ENCODE measurements at regions not wholly inside any gene's neighbourhood (a gene's known extent, or its start where the extent isn't known, plus 50 kb on each side); places are given as distances from the start of the nearest gene placed in this dataset.
A peak's percentile ranks its signal among the peaks of the same experiment; 100 is the strongest.
"Not testable (repeated sequence)": the region's sequence is repeated elsewhere in the genome, so short reads cannot be mapped to it uniquely, and the experiment has no call there.

DNA sequence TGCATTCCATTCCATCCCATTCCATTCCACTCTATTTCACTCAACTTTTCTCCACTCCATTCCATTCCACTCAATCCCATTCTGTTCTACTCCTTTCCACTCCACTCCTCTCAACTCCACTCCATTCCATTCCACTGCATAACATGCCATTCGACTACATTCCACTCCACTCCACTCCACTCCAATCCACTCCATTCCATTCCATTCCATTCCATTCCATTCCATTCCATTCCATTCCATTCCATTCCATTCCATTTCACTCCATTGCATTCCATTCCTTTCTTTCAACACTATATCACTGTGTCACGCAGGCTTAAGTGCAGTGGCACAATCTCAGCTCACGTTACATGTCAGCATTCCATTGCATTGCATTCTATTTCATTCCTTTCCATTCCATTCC is 1430.4 kb downstream of the TSPY10 start:
- not testable (repeated sequence) for DNase-seq

DNA sequence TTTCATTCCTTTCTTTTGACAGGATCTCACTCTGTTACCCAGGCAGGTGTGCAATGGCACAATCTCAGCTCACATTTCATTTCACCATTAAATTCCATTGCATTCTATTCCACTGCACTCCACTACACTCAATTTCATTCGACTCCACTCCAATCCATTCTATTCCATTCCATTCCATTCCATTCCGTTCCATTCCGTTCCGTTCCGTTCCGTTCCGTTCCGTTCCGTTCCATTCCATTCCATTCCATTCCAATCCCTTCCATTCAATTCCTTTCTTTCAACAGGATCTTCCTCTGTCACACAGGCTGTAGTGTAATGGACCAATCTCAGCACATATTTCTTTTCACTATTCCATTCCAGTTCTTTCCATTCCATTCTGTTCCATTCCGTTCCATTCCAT is 1445.7 kb downstream of the TSPY10 start:
- DNase-seq = no peak

DNA sequence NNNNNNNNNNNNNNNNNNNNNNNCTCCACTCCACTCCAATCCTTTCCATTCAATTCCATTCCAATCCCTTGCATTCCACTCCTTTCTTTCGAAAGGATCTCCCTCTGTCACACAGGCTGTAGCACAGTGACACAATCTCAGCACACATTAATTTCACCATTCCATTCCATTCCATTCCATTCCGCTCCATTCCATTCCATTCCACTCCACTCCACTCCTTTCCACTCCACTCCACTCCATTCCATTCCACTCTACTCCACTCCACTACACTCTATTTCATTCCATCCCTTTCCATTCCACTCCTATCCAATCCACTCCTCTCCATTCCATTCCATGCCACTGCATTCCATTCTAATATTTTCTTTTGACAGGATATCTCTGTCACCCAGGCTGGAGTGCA is 1459.0 kb downstream of the TSPY10 start:
- DNase-seq = no peak

DNA sequence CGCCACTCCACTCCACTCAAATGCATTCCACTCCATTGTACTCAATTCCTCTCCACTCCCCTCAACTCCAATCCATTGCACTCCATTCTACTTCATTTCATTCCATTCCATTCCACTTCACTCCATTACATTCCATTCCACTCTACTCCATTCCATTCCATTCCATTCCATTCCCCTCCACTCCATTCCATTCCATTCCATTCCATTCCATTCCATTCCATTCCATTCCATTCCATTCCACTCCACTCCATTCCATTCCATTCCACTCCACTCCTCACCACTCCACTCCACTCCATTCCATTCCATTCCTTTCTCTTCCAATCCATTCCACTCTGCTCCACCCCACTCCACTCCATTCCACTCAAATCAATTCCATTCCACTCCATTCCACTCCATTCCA is 1459.9 kb downstream of the TSPY10 start:
- DNase-seq = no peak

DNA sequence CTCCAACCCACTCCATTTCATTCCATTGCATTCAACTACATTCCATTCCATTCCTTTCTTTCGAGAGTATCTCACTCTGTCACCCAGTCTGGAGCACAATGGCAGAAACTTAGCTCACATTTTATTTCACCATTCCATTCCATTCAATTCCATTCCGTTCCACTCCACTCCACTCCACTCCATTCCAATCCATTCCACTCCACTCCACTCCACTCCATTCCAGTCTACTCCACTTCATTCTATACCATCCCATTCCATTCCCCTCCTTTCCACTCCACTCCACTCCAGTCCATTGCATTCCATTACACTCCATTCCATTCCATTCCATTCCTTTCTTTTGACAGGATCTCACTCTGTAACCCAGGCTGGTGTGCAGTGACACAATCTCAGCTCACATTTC is 1466.3 kb downstream of the TSPY10 start:
- DNase-seq = no peak

DNA sequence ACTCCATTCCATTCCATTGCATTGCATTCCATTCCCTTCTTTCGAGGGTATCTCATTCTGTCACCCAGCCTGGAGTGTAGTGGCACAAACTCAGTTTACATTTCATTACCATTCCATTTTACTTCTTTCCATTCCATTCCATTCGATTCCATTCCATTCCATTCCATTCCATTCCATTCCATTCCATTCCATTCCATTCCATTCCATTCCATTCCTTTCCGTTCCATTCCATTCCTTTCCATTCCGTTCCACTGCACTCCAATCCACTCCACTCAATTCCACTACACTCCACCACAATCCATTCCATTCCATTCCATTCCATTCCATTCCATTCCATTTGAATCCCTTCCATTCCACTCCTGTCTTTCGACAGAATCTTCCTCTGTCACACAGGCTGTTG is 1472.0 kb downstream of the TSPY10 start:
- peak; percentile 6 for DNase-seq

DNA sequence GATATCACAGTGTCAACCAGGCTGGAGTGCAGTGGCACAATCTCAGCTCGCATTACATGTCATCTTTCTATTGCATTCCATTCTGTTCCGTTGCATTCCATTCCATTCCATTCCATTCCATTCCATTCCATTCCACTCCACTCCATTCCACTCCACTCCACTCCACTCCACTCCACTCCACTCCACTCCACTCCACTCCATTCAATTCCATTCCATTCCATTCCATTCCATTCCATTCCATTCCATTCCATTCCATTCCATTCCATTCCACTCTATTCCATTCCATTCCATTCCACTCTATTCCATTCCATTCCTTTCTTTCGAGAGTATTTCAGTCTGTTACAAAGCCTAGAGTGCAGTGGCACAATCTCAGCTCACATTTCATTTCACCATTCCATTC is 1486.5 kb downstream of the TSPY10 start:
- DNase-seq = not testable (repeated sequence)

DNA sequence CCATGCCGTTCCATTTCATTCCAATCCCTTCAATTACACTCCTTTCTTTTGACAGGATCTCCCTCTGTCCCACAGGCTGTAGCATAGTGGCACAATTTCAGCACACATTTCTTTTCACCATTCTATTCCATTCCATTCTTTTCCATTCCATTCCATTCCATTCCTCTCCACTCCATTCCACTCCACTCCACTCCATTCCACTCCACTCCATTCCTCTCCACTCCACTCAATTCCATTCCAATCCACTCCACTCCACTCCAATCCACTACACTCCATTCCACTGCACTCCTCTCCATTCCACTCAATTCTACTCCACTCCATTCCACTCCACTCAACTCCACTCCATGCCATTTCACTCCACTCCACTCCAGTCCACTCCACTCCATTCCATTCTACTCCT is 1495.1 kb downstream of the TSPY10 start:
- no peak for DNase-seq

DNA sequence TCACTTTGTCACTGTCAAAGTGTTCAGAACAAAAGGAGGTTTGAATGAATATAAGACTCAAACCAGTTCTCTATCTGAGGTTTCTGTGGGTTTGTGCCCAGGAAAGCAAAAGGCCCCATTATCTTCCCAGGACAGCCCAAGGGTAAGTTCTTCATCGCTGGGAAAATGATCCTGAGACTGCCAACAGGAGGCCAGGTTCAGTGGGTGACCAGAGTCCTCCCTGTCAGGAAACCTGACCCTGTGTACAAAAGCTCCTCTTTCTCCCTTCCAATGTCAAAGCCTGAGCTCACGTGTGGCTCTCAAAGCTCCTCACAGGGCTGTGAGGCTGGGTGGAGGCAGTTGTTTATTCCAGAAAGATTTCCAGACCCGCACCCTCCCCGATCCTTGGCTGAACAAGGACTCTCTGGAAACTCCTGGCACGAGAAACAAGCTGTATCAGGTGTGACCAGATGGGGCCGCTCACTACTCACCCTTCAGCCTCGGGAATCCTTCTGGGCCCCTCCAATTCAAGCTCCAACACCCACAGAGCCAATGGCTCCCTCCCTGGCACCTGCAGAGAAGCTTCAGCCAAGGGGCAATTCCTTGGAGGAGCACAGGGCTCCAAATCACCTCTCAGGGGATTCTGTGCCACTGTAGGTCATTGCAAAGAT is 1516.7 kb downstream of the TSPY10 start:
- no peak for DNase-seq

DNA sequence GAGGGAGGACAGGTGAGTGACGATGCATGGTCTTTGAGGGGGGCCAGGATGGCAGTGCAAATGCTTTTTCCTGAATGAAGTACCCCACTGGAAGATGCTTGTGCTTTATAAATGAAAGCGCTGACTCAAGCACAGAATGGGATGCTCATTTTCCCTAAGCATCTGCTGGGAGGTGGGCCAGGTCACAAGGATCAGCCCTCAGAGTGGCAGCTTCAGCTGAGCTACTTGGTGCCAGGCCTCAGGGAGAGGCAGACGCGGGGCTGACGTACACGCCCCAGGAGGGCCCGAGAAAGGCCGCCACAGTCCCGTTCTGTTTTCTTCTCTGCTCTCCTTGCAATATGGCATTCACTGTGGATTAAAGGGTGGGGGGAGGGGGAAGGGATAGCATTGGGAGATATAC is 1535.8 kb downstream of the TSPY10 start:
- DNase-seq = no peak

DNA sequence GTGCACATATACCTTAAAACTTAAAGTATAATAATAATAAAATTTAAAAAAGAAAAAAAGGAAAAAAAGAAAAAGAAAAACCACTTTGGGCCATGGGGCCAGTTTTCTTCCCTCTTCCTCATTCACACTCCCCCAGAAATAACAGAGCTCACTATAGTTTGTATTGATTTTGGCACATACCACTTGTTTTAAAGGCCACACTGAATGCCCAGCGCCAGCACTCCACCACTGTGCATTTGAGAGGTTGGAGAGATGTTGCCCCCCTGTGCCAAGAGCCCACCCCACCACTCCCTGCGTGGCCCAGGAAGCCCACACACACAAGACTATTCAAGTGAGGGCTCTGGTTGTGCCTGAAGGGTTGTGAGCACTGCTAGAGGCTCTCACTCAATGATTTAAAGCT is 1536.3 kb downstream of the TSPY10 start:
- DNase-seq = no peak

DNA sequence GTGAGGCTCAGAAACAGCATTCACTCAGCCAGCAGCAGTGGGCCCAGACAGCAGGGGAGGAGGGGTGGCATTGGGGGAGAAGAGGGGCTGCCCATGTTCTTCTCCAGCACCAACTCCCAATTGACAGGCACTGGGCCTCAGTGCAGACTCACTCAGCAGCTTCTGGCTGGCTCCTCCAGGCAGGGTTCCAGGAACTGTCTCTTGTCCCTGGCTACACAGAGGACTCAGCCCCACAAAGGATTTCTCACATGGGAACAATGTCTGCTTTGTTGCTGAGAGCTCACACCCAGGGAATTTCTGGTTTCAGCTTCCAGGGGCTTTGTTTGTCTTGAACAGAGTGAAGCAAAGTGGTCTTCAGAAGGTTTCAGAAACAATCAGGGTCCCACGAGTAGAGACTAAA is 1536.7 kb downstream of the TSPY10 start:
- DNase-seq = no peak

DNA sequence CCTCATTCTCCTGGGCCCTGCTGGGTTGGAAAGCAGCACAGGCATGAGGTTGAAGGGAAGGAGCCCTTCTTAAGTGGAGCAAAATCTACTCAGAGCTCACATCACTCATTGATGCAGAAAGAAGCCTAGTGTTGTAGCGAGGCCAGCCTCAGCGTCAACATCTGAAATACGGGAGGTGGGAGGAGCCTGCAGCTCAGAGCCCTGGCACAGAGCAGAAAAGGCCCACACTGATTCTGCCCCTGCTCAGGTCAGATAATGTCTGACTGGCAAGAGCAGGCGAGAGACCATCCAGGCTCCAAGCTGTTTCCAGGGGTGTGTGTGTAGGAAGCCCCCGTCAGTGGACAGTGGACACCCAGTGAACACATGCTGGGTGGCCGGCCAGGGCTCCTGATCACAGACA is 1541.6 kb downstream of the TSPY10 start:
- DNase-seq = no peak

DNA sequence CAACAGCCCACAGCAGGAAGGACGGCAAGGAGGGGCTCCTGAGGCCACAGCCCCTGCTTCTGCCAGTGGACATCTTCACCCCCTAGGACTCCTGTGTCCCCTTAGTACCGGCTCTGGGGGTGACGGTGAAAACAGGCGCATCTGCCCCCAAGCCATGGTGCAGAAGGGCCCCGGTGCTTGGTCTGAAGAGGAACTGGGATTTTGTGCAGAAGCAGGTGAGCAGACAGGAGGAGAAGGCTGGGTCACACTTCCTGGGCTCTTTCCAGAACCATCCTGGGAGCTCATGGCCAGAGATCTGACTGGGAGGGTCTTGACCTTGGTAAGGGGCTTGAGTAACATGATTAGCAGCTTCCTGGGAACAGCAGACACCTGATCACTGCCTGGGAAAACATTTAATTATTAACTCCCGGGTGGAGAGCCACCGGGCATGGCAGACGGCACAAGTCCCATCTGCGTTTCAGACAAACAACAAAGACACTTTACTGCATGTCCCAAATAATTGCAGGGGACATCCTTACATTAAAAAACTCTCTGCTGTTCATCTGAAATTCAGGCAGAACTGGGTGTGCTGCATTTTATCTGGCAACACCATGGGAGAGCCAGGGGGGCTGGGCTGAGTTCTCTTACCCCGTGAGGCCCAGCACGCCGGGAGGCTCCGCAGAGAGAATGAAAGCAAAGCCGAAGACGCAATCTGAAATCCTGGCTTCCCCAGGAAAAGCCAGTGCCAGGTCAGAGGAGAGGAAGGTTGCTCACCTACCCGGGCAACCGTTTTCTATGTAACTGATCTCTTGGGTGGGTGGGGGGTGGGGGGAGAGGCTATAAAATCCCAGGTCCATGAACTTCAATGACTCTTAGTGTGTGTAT is 1542.8 kb downstream of the TSPY10 start:
- DNase-seq = no peak

DNA sequence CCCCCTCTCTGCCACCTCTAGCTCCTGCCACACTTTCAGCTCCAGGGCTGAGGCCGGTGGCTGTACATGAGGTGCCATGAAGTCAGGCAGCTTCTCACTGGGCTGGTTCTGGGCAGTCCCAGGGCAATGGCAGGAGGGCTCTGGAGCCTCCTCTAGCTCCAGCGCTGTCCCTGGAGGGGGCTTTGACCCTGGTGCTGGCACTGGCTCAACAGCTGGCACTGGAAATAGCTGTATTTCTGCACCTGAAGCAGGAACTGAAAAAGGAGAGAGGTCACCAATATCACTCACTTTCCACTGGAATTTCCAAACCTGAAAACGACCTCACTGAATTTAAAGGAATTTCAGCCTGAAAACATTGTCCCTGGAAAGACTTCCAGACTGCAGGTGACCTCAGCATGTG is 1558.1 kb downstream of the TSPY10 start:
- not testable (repeated sequence) for DNase-seq

DNA sequence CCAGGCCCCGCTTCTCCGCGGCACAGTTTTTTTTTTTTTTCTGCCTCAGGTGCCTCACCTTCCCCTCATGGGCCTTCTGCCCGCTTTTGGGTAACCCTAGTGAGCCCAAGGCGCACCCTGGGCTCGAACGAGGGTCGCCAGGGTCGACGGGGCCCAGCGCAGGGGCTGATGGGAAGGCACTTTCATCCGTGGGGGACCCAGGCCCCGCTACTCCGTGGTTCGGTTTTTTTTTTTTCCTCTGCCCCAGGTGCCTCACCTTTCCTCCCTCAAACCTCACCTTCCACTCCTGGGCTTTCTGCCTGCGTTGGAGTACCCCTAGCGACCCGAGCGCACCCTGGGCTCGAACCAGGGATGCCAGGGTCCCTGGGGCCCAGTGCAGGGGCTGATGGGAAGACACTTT is 1569.8 kb downstream of the TSPY10 start:
- DNase-seq = not testable (repeated sequence)

DNA sequence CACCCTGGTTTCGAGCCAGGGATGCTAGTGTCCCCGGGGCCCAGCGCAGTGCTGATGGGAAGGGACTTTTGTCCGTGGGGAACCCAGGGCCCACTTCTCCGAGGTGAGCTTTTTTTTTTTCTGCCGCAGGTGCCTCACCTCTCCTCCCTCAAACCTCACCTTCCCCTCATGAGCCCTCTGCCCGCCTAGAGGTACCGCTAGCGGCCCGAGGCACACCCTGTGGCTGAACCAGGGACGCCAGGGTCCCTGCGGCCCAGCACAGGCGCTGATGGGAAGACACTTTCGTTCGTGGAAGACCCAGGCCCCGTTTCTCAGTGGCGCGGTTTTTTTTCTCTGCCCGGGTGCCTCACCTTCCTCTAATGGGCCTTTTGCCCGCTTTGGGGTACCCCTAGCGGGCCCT is 1570.7 kb downstream of the TSPY10 start:
- not testable (repeated sequence) for DNase-seq

DNA sequence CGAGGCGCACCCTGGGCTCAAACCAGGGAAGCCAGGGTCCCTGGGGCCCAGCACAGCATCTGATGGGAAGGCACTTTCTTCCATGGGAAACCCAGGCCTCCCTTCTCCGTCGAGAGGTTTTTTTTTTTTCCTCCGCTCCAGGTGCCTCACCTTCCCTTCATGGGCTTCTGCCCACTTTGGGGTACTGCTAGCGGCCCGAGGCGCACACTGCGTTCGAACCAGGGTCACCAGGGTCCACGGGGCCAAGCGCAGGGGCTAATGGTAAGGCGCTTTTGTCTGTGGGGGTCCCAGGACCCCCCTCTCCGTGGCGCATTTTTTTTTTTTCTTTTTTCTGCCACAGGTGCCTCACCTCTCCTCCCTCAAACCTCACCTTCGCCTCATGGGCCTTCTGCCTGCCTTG is 1571.3 kb downstream of the TSPY10 start:
- no peak for DNase-seq

DNA sequence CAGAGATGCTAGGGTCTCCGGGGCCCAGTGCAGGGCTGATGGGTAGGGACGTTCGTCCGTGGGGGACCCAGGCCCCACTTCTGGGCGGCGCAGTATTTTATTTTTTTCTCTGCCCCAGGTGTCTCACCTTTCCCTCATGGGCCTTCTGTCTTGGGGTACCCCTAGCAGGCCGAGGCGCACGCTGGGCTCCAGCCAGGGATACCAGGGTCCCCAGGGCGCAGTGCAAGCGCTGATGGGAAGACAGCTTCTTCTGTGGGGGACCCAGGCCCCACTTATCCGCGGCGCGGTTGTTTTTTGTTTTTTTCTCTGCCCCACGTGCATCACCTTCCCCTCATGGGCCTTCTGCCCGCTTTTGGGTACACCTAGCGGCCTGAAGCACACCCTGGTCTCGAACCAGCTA is 1572.8 kb downstream of the TSPY10 start:
- DNase-seq = not testable (repeated sequence)

DNA sequence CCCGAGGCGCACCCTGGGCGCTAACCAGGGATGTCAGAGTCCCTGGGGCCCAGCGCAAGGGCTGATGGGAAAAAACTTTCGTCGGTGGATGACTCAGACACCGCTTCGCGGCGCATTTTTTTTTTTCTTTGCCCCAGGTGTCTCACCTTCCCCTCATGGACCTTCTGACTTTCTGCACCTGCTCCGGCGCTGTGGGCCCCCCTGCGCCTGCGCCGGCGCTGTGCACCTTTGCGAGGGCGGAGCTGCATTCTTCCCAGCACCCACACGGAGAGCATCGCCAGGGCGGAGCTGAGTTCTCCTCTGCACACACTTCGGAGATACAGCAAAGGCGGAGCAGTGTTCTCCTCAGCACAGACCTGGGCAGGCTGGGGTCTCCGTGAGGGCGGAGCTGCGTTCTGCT is 1575.3 kb downstream of the TSPY10 start:
- DNase-seq = not testable (repeated sequence)

DNA sequence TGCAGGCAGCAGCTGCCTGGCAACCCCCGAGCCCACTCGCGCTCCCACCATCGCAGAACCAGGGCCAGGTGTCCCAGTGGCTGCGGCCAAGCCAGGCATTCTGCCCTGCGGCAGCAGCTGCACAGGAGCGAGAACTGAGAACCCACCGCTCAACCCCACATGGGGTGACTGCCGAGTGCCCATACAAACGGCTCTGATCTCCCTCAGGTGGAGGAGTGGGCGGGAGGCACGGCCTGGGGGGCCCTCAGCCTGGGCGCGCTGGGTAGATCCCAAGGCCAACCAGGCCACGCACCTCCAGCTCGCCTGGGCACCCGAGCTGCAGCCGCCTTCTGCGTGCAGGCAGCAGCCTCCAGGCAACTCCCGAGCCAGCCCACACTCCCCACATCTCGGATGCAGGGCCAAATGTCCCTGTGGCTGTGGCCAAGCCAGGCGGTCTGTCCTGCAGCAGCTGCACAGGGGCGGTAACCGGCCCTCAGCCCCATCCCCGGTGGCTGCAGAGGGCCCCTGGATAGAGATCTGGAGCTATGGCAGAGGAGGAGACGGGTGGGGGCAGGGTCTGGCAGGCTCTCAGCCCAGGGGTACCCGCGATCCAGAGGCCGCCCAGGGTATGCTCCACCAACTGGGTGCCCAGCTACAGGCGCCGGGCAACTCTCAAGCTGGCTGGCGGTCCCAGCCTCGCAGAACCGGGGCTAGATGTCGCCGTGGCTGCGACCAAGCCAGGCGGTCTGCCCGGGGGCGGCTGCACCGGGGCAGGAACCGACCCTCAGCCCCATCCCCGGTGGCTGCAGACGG is 1579.6 kb downstream of the TSPY10 start:
- DNase-seq = not testable (repeated sequence)

DNA sequence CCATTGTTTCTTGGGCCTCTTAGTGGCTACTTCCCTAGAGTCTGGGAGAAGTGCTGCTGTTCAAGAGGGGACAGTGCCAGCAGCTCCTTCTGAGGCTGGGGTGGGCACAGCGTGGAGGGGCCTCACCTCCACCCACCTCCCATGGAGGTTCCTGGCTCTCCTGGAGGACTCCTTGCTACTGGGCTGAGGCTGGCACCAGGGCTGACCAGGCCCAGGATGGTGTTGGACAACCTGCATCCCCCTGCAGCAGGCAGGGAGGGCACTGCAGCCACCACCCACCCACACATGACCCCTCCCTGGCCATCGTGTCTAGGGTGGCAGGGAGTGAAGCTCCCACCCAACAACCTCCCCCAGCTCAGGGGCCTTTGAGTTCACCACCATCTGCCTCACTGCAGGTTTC is 1549.3 kb upstream of the USP9Y start:
- not testable (repeated sequence) for DNase-seq

DNA sequence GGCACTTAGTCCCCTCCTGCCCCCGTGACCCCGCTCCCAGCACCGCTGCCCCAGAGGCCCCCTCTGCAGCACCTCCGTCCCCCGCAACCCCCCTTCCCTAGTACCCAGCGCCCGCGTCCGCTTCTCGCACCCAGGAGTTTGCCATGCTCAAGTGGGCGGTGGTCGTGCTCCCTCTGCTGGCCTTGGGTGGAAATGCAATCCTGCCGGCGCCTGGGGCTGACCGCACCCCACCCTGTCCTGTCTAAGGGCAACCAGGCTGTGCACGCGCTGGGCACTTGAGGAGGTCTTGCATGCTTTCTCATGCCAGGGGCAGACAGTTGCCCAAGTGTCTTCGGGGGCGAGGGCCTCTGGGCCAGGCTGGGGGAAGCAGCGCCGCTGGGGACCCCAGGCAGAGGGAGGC is 1544.9 kb upstream of the USP9Y start:
- DNase-seq = not testable (repeated sequence)

DNA sequence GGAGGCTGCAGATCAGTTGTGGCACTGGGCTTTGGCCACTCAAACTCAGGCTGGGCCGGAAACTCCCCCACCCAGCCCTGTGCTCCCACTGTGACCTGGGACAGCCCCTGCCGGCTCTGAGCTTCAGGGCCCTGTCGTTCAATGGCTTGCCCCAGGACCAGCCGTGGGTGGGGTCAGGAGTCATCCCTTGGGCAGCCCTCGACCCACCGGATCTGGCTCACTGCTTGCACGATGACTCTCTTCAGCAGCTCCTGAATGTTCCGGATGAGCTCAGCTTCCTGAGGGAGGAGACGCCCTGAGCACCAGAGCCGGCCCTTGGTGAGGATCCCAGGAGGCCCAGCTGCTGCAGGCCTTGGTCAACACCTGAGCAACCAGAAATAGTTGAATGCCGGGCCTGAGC is 1544.2 kb upstream of the USP9Y start:
- not testable (repeated sequence) for DNase-seq

Data from CD4-positive, alpha-beta T cell treated with Interleukin-4 for 4 hours (primary cell).